ENCODE measurements at regions not wholly inside any gene's neighbourhood (a gene's known extent, or its start where the extent isn't known, plus 50 kb on each side); places are given as distances from the start of the nearest gene placed in this dataset.

- no peaks in the 10 kb centered on the region for H3K9me3 ChIP-seq
- DNase-seq: no peak
- intact Hi-C loops (cut with DNase I; ENCODE audit: low total_unique reads): no loop called here
- WGBS, 5 donors: 14 to 32% (median 27%) methylated on average over 29 to 67 of the region's 67 CpGs
- peaks cover 0 to 13% (median 5%) of the 10 kb centered on the region in 6 donors for H3K4me1 ChIP-seq
- H3K4me3 ChIP-seq: no peak overlapping the region
- TF ChIP-seq POLR2AphosphoS5 (IDR thresholded peaks at IDR 0.05) (no peak), POLR2A (IDR thresholded peaks at IDR 0.05) (no peak), CTCF (IDR thresholded peaks at IDR 0.05 in 8 of 11, conservative IDR thresholded peaks at IDR 0.05 in 3 of 11) (no peak)
- peaks cover 6 to 55% (median 29%) of the 10 kb centered on the region in 7 donors for H3K27me3 ChIP-seq (replicated peaks in 1 of 7)
- H3K27ac ChIP-seq: no peak overlapping the region
- H3K36me3 ChIP-seq: no peaks in the 10 kb centered on the region
Measured at GRCh38 chr1:157194731-157195520, 56.7 kb upstream of the ETV3 start.

DNA sequence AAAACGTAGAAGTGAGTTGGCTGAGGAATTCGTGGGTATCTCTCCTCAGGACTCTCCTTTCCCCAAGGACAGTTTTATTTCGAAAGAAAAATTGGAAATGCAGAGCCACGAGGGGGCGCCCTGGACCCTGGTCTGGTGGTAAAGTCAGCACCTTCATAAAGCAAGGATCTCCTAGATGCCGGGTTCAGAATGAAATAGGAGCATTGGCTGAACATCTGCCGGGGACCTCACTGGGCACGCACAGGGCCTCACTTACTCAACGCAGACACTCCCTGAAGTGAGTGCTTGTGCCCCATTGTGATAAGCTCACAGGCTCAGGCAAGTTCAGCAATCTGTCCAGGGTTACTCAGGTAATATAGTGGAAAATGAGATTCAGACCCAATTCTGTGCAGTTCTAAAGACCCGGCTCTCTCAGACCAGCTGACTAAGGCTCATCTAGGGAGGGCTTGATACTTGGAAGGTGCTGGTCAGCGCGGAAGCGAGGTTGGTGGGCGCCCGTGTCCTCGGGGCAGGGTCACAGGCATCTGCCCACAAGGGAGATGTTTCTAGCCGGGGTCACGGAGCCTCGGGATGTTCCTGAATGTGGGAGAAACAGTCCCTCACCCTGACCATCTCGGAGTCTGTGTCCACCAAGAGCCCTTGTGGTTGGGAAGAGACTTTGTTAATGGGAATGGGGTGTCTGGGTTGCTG lies 55.7 kb upstream of the ETV3 start:
- H3K36me3 ChIP-seq: no peaks in the 10 kb centered on the region
- intact Hi-C loops (cut with DNase I; ENCODE audit: low total_unique reads): no loop called here
- no peaks in the 10 kb centered on the region for H3K9me3 ChIP-seq
- TF ChIP-seq POLR2AphosphoS5 (IDR thresholded peaks at IDR 0.05): no peak
- TF ChIP-seq POLR2A (IDR thresholded peaks at IDR 0.05): no peak
- peak in 9 of 11 experiments; percentile 17 to 62 (median 38) for TF ChIP-seq CTCF (IDR thresholded peaks at IDR 0.05 in 8 of 11, conservative IDR thresholded peaks at IDR 0.05 in 3 of 11)
- DNase-seq: peak; percentile 81
- peaks cover 6 to 61% (median 29%) of the 10 kb centered on the region in 7 donors for H3K27me3 ChIP-seq (replicated peaks in 1 of 7)
- 44 to 49% (median 46%) methylated on average over 20 of the region's 20 CpGs for WGBS, 5 donors
- no peak overlapping the region for H3K4me3 ChIP-seq
- H3K27ac ChIP-seq: no peak overlapping the region
- peaks cover 0 to 13% (median 5%) of the 10 kb centered on the region in 6 donors for H3K4me1 ChIP-seq

DNA sequence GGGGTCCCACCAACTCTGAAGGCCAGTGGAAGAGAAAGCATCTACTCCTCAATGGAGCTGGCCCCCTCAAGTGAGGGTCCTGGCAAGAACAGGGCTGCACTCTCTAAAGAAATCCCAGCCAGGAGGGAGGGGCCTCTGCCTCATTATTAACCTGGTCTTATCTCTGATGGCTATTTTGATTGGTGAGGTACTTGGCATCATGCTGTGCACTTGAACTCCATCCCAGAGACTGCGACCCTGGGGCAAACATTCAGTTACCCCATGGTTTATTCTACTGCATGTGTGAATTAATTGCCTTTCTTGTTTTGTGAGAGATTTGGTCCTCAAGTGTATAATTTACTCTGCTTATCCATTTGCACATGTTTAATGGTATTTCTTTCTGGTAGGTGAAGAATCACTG lies 55.0 kb upstream of the ETV3 start:
- TF ChIP-seq POLR2AphosphoS5 (IDR thresholded peaks at IDR 0.05) (no peak), CTCF (IDR thresholded peaks at IDR 0.05 in 8 of 11, conservative IDR thresholded peaks at IDR 0.05 in 3 of 11) (no peak), POLR2A (IDR thresholded peaks at IDR 0.05) (no peak)
- no peaks in the 10 kb centered on the region for H3K36me3 ChIP-seq
- H3K9me3 ChIP-seq: no peaks in the 10 kb centered on the region
- intact Hi-C loops (cut with DNase I; ENCODE audit: low total_unique reads): no loop called here
- no peak overlapping the region for H3K27ac ChIP-seq
- H3K27me3 ChIP-seq (replicated peaks in 1 of 7): peaks cover 6 to 61% (median 29%) of the 10 kb centered on the region in 7 donors
- no peak overlapping the region for H3K4me3 ChIP-seq
- DNase-seq: no peak
- 56 to 86% (median 76%) methylated on average over 1 of the region's 1 CpG for WGBS, 5 donors
- H3K4me1 ChIP-seq: peaks cover 0 to 13% (median 5%) of the 10 kb centered on the region in 6 donors

Data from spleen (tissue), 11 donors.